Ovary (tissue), 3 donors: ENCODE measurements at regions not wholly inside any gene's neighbourhood (a gene's known extent, or its start where the extent isn't known, plus 50 kb on each side); places are given as distances from the start of the nearest gene placed in this dataset.

Experiments used
- CTCF ChIP-seq, 3 donors: fragments of 450-650 bp in 2 of 3; fragments of 200-600 bp in 1 of 3; IDR thresholded peaks; one replicate each; pipeline versions ENCODE4 v1.5.1 to v1.8.0; 2016 to 2022; ENCODE audit warnings: antibody characterized with exemption in 3 of 3, mild to moderate bottlenecking in 1 of 3
- POLR2A ChIP-seq: fragments of 450-650 bp; IDR thresholded peaks from one replicate; pipeline ENCODE4 v1.6.1; 2017; ENCODE audit warnings: antibody characterized with exemption, mild to moderate bottlenecking, moderate library complexity
- donor health status: DM: no; HTN: no; CAD: no.

- TF ChIP-seq CTCF (IDR thresholded peaks at IDR 0.05) (no peak), POLR2A (no peak)
Measured at GRCh38 chr20:23146181-23146580, 60.1 kb upstream of the CD93 start.
